K562 (cell line): ENCODE measurements at regions not wholly inside any gene's neighbourhood (a gene's known extent, or its start where the extent isn't known, plus 50 kb on each side); places are given as distances from the start of the nearest gene placed in this dataset.
"Not testable (repeated sequence)": the region's sequence is repeated elsewhere in the genome, so short reads cannot be mapped to it uniquely, and the experiment has no call there.

Source experiments
- MXD1 ChIP-seq: fragments of 250-450 bp; sonication (Bioruptor Pico); IDR thresholded peaks from 2 replicates; pipeline ENCODE4 v1.8.0; 2021; ENCODE audit warnings: borderline replicate concordance, mild to moderate bottlenecking, moderate library complexity; ENCODE audit not compliant: poor library complexity, severe bottlenecking
- SIN3A ChIP-seq, 2 experiments: fragments of 150-350 bp in 1 of 2; IDR thresholded peaks; 2 replicates each; pipeline ENCODE4 v1.6.1; 2011 to 2016; ENCODE audit warnings: borderline replicate concordance in 2 of 2, low read depth in 2 of 2, low read length in 2 of 2, mild to moderate bottlenecking in 2 of 2, moderate library complexity in 2 of 2; ENCODE audit not compliant: control insufficient read depth in 1 of 2

GRCh38 chr2:111355022-111355817 lies 234.5 kb downstream of the BCL2L11 start:
- TF ChIP-seq MXD1 (CRISPR knock-in tag); SIN3A (IDR thresholded peaks at IDR 0.05; ENCODE audit: borderline replicate concordance in 2 of 2, control insufficient read depth in 1 of 2, low read depth in 2 of 2, low read length in 2 of 2): not testable (repeated sequence)
